Neural progenitor cell (in vitro differentiated cells): ENCODE measurements at regions not wholly inside any gene's neighbourhood (a gene's known extent, or its start where the extent isn't known, plus 50 kb on each side); places are given as distances from the start of the nearest gene placed in this dataset.

Source experiments
- DNase-seq: peaks from one replicate; pipeline ENCODE4 v3.0.0-alpha.2; 2016; ENCODE audit warnings: low spot score
- H2AFZ ChIP-seq: fragments of 200-600 bp; sonication (generic); replicated peaks from 2 replicates; pipeline ENCODE4 v1.6.1; 2016; ENCODE audit warnings: antibody characterized with exemption
- H3F3A ChIP-seq: fragments of 200-600 bp; sonication (generic); 2 replicates; pipeline ENCODE4 v1.6.1; 2016; ENCODE audit warnings: antibody characterized with exemption, low read depth
- H3K27ac ChIP-seq: fragments of 200-600 bp; sonication (generic); 2 replicates; pipeline ENCODE4 v1.5.1; 2016; ENCODE audit warnings: mild to moderate bottlenecking
- H3K27me3 ChIP-seq: fragments of 200-600 bp; sonication (generic); 2 replicates; pipeline ENCODE4 v1.6.1; 2016; ENCODE audit warnings: mild to moderate bottlenecking, moderate library complexity
- H3K36me3 ChIP-seq: fragments of 200-600 bp; sonication (generic); 2 replicates; pipeline ENCODE4 v1.5.1; 2016
- H3K4me1 ChIP-seq: fragments of 200-600 bp; sonication (generic); 2 replicates; pipeline ENCODE4 v1.6.1; 2016; ENCODE audit warnings: mixed run types
- H3K4me2 ChIP-seq: fragments of 200-600 bp; sonication (generic); 2 replicates; pipeline ENCODE4 v1.6.1; 2016
- H3K4me3 ChIP-seq: fragments of 200-600 bp; sonication (generic); 2 replicates; pipeline ENCODE4 v1.5.1; 2016
- H3K79me2 ChIP-seq: fragments of 200-600 bp; sonication (generic); 2 replicates; pipeline ENCODE4 v1.6.1; 2016; ENCODE audit warnings: low read depth
- H3K9ac ChIP-seq: fragments of 200-600 bp; sonication (generic); 2 replicates; pipeline ENCODE4 v1.6.1; 2016
- H3K9me3 ChIP-seq: fragments of 200-600 bp; sonication (generic); 2 replicates; pipeline ENCODE4 v1.5.1; 2016; ENCODE audit warnings: low read depth
- H4K20me1 ChIP-seq: fragments of 200-600 bp; sonication (generic); 2 replicates; pipeline ENCODE4 v1.6.1; 2016; ENCODE audit warnings: low read depth
- H3K27ac Mint-ChIP-seq: 3 replicates; pipeline ENCODE4 v1.8.0; 2021; ENCODE audit warnings: mixed read lengths
- H3K27me3 Mint-ChIP-seq: 2 replicates; pipeline ENCODE4 v1.8.0; 2022; ENCODE audit warnings: low read depth, mild to moderate bottlenecking, inconsistent platforms, moderate library complexity, mixed read lengths; ENCODE audit not compliant: insufficient read depth
- H3K36me3 Mint-ChIP-seq: 3 replicates; pipeline ENCODE4 v1.8.0; 2021; ENCODE audit warnings: mixed read lengths
- H3K4me1 Mint-ChIP-seq: 3 replicates; pipeline ENCODE4 v1.8.0; 2021; ENCODE audit warnings: mixed read lengths
- H3K4me3 Mint-ChIP-seq: 3 replicates; pipeline ENCODE4 v1.8.0; 2021; ENCODE audit warnings: mild to moderate bottlenecking, moderate library complexity, mixed read lengths
- H3K9me3 Mint-ChIP-seq: 3 replicates; pipeline ENCODE4 v1.8.0; 2020; ENCODE audit warnings: mixed read lengths
- EZH2 ChIP-seq: fragments of 200-600 bp; sonication (generic); IDR thresholded peaks from 2 replicates; pipeline ENCODE4 v1.6.1; 2017; ENCODE audit warnings: antibody characterized with exemption, mild to moderate bottlenecking, moderate library complexity
- EZH2phosphoT487 ChIP-seq: fragments of 200-600 bp; sonication (generic); IDR thresholded peaks from 2 replicates; pipeline ENCODE4 v1.6.1; 2017; ENCODE audit warnings: antibody characterized with exemption
- TF ChIP-seq, protein P1 (sequence below): fragments of 200-600 bp; sonication (generic); IDR thresholded peaks from 2 replicates; pipeline ENCODE4 v1.5.1; 2017; ENCODE audit warnings: antibody characterized with exemption, mild to moderate bottlenecking

DNA sequence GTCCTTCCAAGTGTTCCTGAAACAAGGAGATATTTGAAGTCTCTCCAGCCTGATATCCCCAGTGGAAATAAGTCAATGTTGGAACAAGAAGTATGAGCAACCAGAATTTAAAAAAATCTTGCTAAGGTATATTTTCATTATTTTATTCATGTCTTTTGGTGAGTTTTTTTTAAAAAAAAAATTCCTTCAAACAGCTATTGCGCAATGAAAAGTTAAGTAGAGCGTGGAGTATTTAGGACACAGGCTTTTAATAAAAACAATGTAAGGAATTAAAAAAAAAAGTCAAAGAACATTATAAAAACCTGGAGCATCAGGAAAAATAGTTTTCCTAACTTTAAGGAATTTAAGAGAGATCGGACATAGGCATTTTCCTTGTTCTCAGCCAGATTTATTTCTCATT is 940.4 kb downstream of the KCNJ2 start:
- Histone ChIP-seq H3F3A (peaks cover 6% of the 10 kb centered on the region), H3K36me3 (no peaks in the 10 kb centered on the region), H3K9ac (no peak overlapping the region), H3K27me3 (no peaks in the 10 kb centered on the region), H3K4me1 (peaks cover 29% of the 10 kb centered on the region), H3K9me3 (no peaks in the 10 kb centered on the region), H4K20me1 (no peaks in the 10 kb centered on the region), H2AFZ (no peak overlapping the region), H3K79me2 (no peaks in the 10 kb centered on the region), H3K4me2 (peak overlapping the region; percentile 33), H3K4me3 (no peak overlapping the region), H3K27ac (no peak overlapping the region)
- peaks cover 14% of the 10 kb centered on the region for H3K4me1 Mint-ChIP-seq
- H3K27me3 Mint-ChIP-seq: peaks cover 2% of the 10 kb centered on the region
- H3K27ac Mint-ChIP-seq: no peak overlapping the region
- TF ChIP-seq, protein P1, sequence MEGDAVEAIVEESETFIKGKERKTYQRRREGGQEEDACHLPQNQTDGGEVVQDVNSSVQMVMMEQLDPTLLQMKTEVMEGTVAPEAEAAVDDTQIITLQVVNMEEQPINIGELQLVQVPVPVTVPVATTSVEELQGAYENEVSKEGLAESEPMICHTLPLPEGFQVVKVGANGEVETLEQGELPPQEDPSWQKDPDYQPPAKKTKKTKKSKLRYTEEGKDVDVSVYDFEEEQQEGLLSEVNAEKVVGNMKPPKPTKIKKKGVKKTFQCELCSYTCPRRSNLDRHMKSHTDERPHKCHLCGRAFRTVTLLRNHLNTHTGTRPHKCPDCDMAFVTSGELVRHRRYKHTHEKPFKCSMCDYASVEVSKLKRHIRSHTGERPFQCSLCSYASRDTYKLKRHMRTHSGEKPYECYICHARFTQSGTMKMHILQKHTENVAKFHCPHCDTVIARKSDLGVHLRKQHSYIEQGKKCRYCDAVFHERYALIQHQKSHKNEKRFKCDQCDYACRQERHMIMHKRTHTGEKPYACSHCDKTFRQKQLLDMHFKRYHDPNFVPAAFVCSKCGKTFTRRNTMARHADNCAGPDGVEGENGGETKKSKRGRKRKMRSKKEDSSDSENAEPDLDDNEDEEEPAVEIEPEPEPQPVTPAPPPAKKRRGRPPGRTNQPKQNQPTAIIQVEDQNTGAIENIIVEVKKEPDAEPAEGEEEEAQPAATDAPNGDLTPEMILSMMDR: no peak
- TF ChIP-seq EZH2phosphoT487 (no peak), EZH2 (no peak)
- H3K4me3 Mint-ChIP-seq: no peak overlapping the region
- DNase-seq: no peak
- H3K9me3 Mint-ChIP-seq: peaks cover 6% of the 10 kb centered on the region
- H3K36me3 Mint-ChIP-seq: no peaks in the 10 kb centered on the region

DNA sequence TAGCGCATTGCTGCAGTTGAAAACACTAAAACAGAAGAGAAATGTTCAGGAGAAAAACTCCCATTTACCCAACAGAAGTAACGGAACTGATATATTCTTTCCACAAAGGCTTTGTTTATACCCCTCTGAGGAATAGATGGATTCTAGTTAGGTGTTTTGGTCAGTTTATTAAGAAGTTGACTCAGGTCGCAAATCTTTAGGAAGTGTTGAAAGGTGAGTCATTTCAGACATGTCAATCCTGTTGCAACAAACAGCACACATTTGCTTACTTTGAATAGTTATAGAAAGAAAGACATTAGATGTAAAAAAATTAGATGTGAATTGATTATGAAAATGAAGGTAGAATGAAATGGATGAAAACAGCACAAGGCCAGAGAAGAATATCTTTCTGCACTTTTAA is 941.0 kb downstream of the KCNJ2 start:
- Mint-ChIP-seq H3K4me3 (no peak overlapping the region), H3K4me1 (peaks cover 17% of the 10 kb centered on the region), H3K27me3 (peaks cover 2% of the 10 kb centered on the region), H3K36me3 (no peaks in the 10 kb centered on the region), H3K9me3 (peaks cover 6% of the 10 kb centered on the region), H3K27ac (no peak overlapping the region)
- Histone ChIP-seq H3K27ac (no peak overlapping the region), H3K4me1 (peaks cover 33% of the 10 kb centered on the region), H3K27me3 (no peaks in the 10 kb centered on the region), H4K20me1 (no peaks in the 10 kb centered on the region), H3K9ac (no peak overlapping the region), H3K4me2 (peak overlapping the region; percentile 33), H3K79me2 (no peaks in the 10 kb centered on the region), H3K36me3 (no peaks in the 10 kb centered on the region), H3K4me3 (no peak overlapping the region), H3F3A (peaks cover 6% of the 10 kb centered on the region), H3K9me3 (no peaks in the 10 kb centered on the region), H2AFZ (no peak overlapping the region)
- DNase-seq: no peak
- no peak for TF ChIP-seq EZH2
- TF ChIP-seq, protein P1: no peak
- TF ChIP-seq EZH2phosphoT487: no peak

DNA sequence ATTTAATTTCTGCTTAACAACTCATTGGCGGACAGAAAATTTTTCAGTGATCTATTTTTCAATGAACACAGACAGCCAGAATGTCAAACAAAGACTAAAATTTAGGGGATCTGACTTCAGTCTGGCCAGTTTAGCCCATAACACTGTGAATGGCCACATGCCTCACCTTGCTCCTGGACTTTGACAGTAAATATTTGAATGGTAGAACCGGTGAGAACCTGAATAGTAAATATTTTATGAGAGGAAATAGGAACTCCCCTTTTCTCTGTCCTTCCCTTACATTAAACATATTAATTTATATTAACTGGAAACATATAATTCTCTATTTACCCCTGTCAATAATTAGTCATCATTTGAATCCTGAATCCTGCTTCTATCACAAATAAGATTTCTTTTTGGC is 942.1 kb downstream of the KCNJ2 start:
- no peaks in the 10 kb centered on the region for H3K36me3 ChIP-seq
- Mint-ChIP-seq H3K4me3 (no peak overlapping the region), H3K27ac (no peak overlapping the region), H3K9me3 (peaks cover 2% of the 10 kb centered on the region), H3K4me1 (peaks cover 28% of the 10 kb centered on the region), H3K27me3 (peaks cover 2% of the 10 kb centered on the region), H3K36me3 (no peaks in the 10 kb centered on the region)
- no peak for DNase-seq
- no peak overlapping the region for H3K27ac ChIP-seq
- H3K4me3 ChIP-seq: no peak overlapping the region
- no peak overlapping the region for H2AFZ ChIP-seq
- no peaks in the 10 kb centered on the region for H3K79me2 ChIP-seq
- TF ChIP-seq EZH2phosphoT487 (no peak), EZH2 (no peak)
- TF ChIP-seq, protein P1: no peak
- H3K9ac ChIP-seq: no peak overlapping the region
- H3F3A ChIP-seq: peaks cover 6% of the 10 kb centered on the region
- H3K4me2 ChIP-seq: no peak overlapping the region
- H4K20me1 ChIP-seq: no peaks in the 10 kb centered on the region
- peaks cover 44% of the 10 kb centered on the region for H3K4me1 ChIP-seq
- peaks cover 7% of the 10 kb centered on the region for H3K27me3 ChIP-seq
- no peaks in the 10 kb centered on the region for H3K9me3 ChIP-seq
